GM19463 (cell line): ENCODE measurements at regions not wholly inside any gene's neighbourhood (a gene's known extent, or its start where the extent isn't known, plus 50 kb on each side); places are given as distances from the start of the nearest gene placed in this dataset.
"Not testable (repeated sequence)": the region's sequence is repeated elsewhere in the genome, so short reads cannot be mapped to it uniquely, and the experiment has no call there.

ENCODE experiments used
- ATAC-seq: cut with Tn5 transposase; IDR thresholded peaks from one replicate; pipeline ENCODE4 v1.9.1; 2021; ENCODE audit warnings: mild to moderate bottlenecking, moderate library complexity; ENCODE audit not compliant: unreplicated experiment

GRCh38 chr5:154702477-154702876 is 52.7 kb upstream of the LARP1 start:
- no peak for ATAC-seq

GRCh38 chr5:154701725-154702124 is 53.5 kb upstream of the LARP1 start:
- ATAC-seq: not testable (repeated sequence)

GRCh38 chr5:154701181-154701580 is 54.0 kb upstream of the LARP1 start:
- no peak for ATAC-seq

- not testable (repeated sequence) for ATAC-seq
Measured at GRCh38 chr5:154700289-154700928, 54.8 kb upstream of the LARP1 start.

GRCh38 chr5:154698763-154699162 is 56.4 kb upstream of the LARP1 start:
- ATAC-seq: no peak

GRCh38 chr5:154697371-154697770 is 57.8 kb upstream of the LARP1 start:
- ATAC-seq: no peak

- no peak for ATAC-seq
Measured at GRCh38 chr5:154696891-154697290, 58.3 kb upstream of the LARP1 start.

GRCh38 chr5:154694159-154694558 is 61.0 kb upstream of the LARP1 start:
- no peak for ATAC-seq

- no peak for ATAC-seq
Measured at GRCh38 chr5:154690488-154690887, 64.7 kb upstream of the LARP1 start.

- no peak for ATAC-seq
Measured at GRCh38 chr5:154686490-154686889, 68.7 kb upstream of the LARP1 start.

GRCh38 chr5:154683101-154683880 is 71.9 kb upstream of the LARP1 start:
- ATAC-seq: peak; percentile 54

GRCh38 chr5:154679501-154679900 is 75.7 kb upstream of the LARP1 start:
- ATAC-seq: no peak

- ATAC-seq: no peak
Measured at GRCh38 chr5:154677921-154678320, 77.3 kb upstream of the LARP1 start.

GRCh38 chr5:154676508-154676907 is 78.7 kb upstream of the LARP1 start:
- no peak for ATAC-seq

GRCh38 chr5:154674029-154674428 is 81.1 kb upstream of the LARP1 start:
- ATAC-seq: no peak

GRCh38 chr5:154673506-154673905 is 81.7 kb upstream of the LARP1 start:
- no peak for ATAC-seq

GRCh38 chr5:154669913-154670312 is 85.3 kb upstream of the LARP1 start:
- not testable (repeated sequence) for ATAC-seq

- no peak for ATAC-seq
Measured at GRCh38 chr5:154669402-154669801, 85.8 kb upstream of the LARP1 start.

GRCh38 chr5:154664869-154665268 is 90.3 kb upstream of the LARP1 start:
- no peak for ATAC-seq

GRCh38 chr5:154663424-154663823 is 91.8 kb upstream of the LARP1 start:
- no peak for ATAC-seq

- no peak for ATAC-seq
Measured at GRCh38 chr5:154654486-154655371, 100.4 kb upstream of the LARP1 start.
